Rectal smooth muscle tissue (tissue), 1 donor: ENCODE measurements at regions not wholly inside any gene's neighbourhood (a gene's known extent, or its start where the extent isn't known, plus 50 kb on each side); places are given as distances from the start of the nearest gene placed in this dataset.

Experiments used
- H3K27ac ChIP-seq: one replicate; pipeline ENCODE4 v1.7.0; 2013; ENCODE audit warnings: low read depth, low read length, inconsistent platforms
- H3K27me3 ChIP-seq: one replicate; pipeline ENCODE4 v1.7.0; 2013; ENCODE audit warnings: low read length; ENCODE audit not compliant: control insufficient read depth, insufficient read depth
- H3K36me3 ChIP-seq: one replicate; pipeline ENCODE4 v1.7.0; 2013; ENCODE audit warnings: low read length; ENCODE audit not compliant: control insufficient read depth, insufficient read depth
- H3K4me1 ChIP-seq: one replicate; pipeline ENCODE4 v1.7.0; 2013; ENCODE audit warnings: low read length; ENCODE audit not compliant: control insufficient read depth, insufficient read depth
- H3K4me3 ChIP-seq: one replicate; pipeline ENCODE4 v1.7.0; 2013; ENCODE audit warnings: low read length
- H3K9ac ChIP-seq: one replicate; pipeline ENCODE4 v1.7.0; 2013; ENCODE audit warnings: low read length

DNA sequence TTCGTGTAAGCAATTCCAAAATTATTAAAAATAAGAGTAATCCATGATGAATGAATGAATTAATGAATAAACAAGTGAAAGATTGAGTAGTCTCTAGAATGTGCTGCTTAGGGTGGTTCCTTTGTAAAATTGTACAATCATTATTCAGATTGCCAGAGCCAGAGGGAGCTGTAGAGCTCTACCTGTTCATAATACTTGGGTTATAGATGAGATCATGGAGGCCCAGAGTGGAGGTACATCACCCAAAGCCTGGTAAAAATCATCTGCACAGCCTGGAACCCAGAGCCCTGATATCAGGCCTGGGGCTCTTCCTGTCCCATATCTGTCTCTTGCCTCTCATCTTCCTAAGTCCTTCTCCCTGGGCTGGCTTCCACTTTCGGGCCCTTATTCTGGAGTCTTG lies 297.2 kb downstream of the RPLP1 start:
- H3K9ac ChIP-seq, result no peak overlapping the region
- no peaks in the 10 kb centered on the region for H3K27me3 ChIP-seq
- H3K27ac ChIP-seq, result no peak overlapping the region

GRCh38 chr15:69750253-69750652 lies 297.6 kb downstream of the RPLP1 start:
- Histone ChIP-seq H3K4me3 (no peak overlapping the region), H3K9ac (no peak overlapping the region)

More for the DNA sequence above, 297.2 kb downstream of the RPLP1 start:
- H3K4me3 ChIP-seq, result no peak overlapping the region
- H3K4me1 ChIP-seq, result no peaks in the 10 kb centered on the region
- no peaks in the 10 kb centered on the region for H3K36me3 ChIP-seq

GRCh38 chr15:69751147-69751546 lies 298.5 kb downstream of the RPLP1 start:
- Histone ChIP-seq H3K4me1 (no peaks in the 10 kb centered on the region), H3K36me3 (no peaks in the 10 kb centered on the region), H3K4me3 (no peak overlapping the region), H3K9ac (no peak overlapping the region), H3K27me3 (no peaks in the 10 kb centered on the region), H3K27ac (no peak overlapping the region)

More at GRCh38 chr15:69750253-69750652, 297.6 kb downstream of the RPLP1 start:
- H3K4me1 ChIP-seq, result no peaks in the 10 kb centered on the region
- no peaks in the 10 kb centered on the region for H3K36me3 ChIP-seq
- no peaks in the 10 kb centered on the region for H3K27me3 ChIP-seq
- no peak overlapping the region for H3K27ac ChIP-seq

DNA sequence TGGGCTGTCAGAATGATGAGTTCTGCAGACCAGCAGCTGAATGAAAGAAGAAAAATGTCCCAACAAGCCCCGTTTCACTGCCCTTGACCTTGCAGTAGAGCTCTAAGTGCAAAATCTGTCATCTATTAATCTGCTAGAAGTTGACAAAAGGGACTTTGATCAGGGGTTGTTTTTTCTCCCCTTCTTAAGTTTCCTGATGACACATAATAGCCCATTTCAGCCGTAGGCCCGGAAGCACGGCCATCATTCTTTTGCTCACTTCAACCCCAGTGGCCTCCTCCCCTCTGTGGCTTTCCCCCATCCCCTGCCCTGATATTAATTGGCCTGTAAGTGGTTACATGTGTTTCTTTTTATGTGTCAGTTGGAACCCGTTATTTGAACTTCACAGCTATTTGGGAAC lies 298.9 kb downstream of the RPLP1 start:
- Histone ChIP-seq H3K27ac (no peak overlapping the region), H3K4me1 (no peaks in the 10 kb centered on the region), H3K36me3 (no peaks in the 10 kb centered on the region), H3K27me3 (no peaks in the 10 kb centered on the region), H3K9ac (no peak overlapping the region), H3K4me3 (no peak overlapping the region)

GRCh38 chr15:69753867-69754266 lies 301.2 kb downstream of the RPLP1 start:
- no peak overlapping the region for H3K27ac ChIP-seq
- no peaks in the 10 kb centered on the region for H3K4me1 ChIP-seq
- H3K9ac ChIP-seq, result no peak overlapping the region
- no peaks in the 10 kb centered on the region for H3K36me3 ChIP-seq
- no peaks in the 10 kb centered on the region for H3K27me3 ChIP-seq
- no peak overlapping the region for H3K4me3 ChIP-seq

- Histone ChIP-seq H3K4me3 (no peak overlapping the region), H3K9ac (no peak overlapping the region), H3K27ac (no peak overlapping the region), H3K27me3 (no peaks in the 10 kb centered on the region), H3K4me1 (no peaks in the 10 kb centered on the region), H3K36me3 (no peaks in the 10 kb centered on the region)
Measured at GRCh38 chr15:69754313-69754712, 301.7 kb downstream of the RPLP1 start.

- Histone ChIP-seq H3K27ac (no peak overlapping the region), H3K9ac (no peak overlapping the region), H3K4me1 (no peaks in the 10 kb centered on the region), H3K27me3 (no peaks in the 10 kb centered on the region), H3K36me3 (no peaks in the 10 kb centered on the region), H3K4me3 (no peak overlapping the region)
Measured at GRCh38 chr15:69755551-69756310, 303.1 kb downstream of the RPLP1 start.

GRCh38 chr15:69756440-69756839 lies 303.8 kb downstream of the RPLP1 start:
- Histone ChIP-seq H3K9ac (no peak overlapping the region), H3K4me1 (no peaks in the 10 kb centered on the region), H3K36me3 (no peaks in the 10 kb centered on the region), H3K27me3 (no peaks in the 10 kb centered on the region), H3K4me3 (no peak overlapping the region), H3K27ac (no peak overlapping the region)

- Histone ChIP-seq H3K27ac (no peak overlapping the region), H3K4me3 (no peak overlapping the region), H3K9ac (no peak overlapping the region), H3K36me3 (no peaks in the 10 kb centered on the region), H3K27me3 (no peaks in the 10 kb centered on the region), H3K4me1 (no peaks in the 10 kb centered on the region)
Measured at GRCh38 chr15:69757186-69757585, 304.6 kb downstream of the RPLP1 start.

DNA sequence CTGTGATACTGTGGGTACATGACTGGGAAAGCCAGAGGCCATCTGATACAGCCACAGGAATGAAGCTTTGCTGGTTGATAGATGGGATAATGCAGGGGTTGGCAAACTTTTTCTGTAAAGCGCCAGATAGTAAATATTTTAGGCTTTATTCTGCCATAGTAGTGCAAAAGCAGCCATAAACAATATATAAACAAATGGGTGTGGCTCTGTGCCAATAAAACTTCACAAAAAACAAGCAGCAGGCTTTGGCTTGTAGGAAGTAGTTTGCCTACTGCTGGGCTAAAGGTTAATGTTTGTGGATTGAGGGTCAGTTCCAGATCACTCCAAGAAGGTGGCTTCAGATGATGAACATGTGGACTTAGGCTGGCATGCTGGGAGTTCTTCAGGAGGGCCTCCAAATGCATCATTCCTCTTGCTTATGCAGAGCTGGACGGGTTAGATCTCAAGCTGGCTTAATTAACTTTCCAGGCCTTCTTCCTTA lies 305.7 kb downstream of the RPLP1 start:
- no peaks in the 10 kb centered on the region for H3K36me3 ChIP-seq
- no peak overlapping the region for H3K9ac ChIP-seq
- H3K4me3 ChIP-seq, result no peak overlapping the region
- H3K27me3 ChIP-seq, result no peaks in the 10 kb centered on the region
- no peak overlapping the region for H3K27ac ChIP-seq
- no peaks in the 10 kb centered on the region for H3K4me1 ChIP-seq

- Histone ChIP-seq H3K4me1 (no peaks in the 10 kb centered on the region), H3K9ac (no peak overlapping the region), H3K36me3 (no peaks in the 10 kb centered on the region), H3K27ac (no peak overlapping the region), H3K4me3 (no peak overlapping the region), H3K27me3 (no peaks in the 10 kb centered on the region)
Measured at GRCh38 chr15:69758810-69759790, 306.5 kb downstream of the RPLP1 start.

DNA sequence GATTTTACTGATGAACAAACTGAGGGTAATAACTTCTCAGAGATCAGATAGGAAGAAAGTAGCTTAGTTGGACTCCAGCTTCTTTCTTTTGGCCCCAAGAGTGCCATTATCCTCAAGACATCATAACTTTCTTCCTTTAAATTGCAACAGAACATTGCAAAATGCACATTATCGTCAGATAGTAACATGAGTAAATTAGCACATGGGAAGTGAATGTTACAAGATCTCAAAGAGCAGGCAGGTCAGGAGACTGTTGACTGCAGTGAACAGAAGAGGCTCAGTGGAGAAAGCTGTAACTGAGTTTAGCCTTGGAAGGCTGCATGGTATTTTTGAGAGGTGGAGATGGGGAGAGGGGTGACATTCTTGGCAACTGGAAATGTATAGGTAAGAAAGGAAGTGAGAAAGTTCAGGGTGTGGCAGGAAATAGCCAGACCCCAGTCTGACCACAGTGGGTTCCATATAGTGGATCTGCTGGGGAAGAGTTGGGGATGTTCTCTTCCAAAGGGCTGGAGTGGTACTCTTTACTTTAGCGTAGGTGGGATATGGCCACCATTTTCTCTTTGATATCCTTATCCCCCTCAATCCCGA lies 307.7 kb downstream of the RPLP1 start:
- Histone ChIP-seq H3K4me3 (no peak overlapping the region), H3K4me1 (no peaks in the 10 kb centered on the region), H3K27me3 (no peaks in the 10 kb centered on the region), H3K27ac (no peak overlapping the region), H3K36me3 (no peaks in the 10 kb centered on the region), H3K9ac (no peak overlapping the region)
